ENCODE measurements at regions not wholly inside any gene's neighbourhood (a gene's known extent, or its start where the extent isn't known, plus 50 kb on each side); places are given as distances from the start of the nearest gene placed in this dataset.

- TF ChIP-seq TCF12 (IDR thresholded peaks at IDR 0.05; ENCODE audit: low read depth, low read length) (no peak), EZH2 (IDR thresholded peaks at IDR 0.05; ENCODE audit: low read depth, low read length, severe bottlenecking) (no peak), POLR2A (IDR thresholded peaks at IDR 0.05; ENCODE audit: control extremely low read depth in 1 of 2, low read depth in 2 of 2, low read length in 2 of 2) (no peak), SUZ12 (IDR thresholded peaks at IDR 0.05; ENCODE audit: low read length) (no peak), RXRA (IDR thresholded peaks at IDR 0.05; ENCODE audit: insufficient read depth, low read depth, low read length) (no peak), E2F6 (IDR thresholded peaks at IDR 0.05) (no peak), CREB1 (IDR thresholded peaks at IDR 0.05) (no peak), RAD21 (IDR thresholded peaks at IDR 0.05 in 1 of 2, conservative IDR thresholded peaks at IDR 0.05 in 1 of 2; ENCODE audit: low read depth in 2 of 2, low read length in 2 of 2) (no peak), TEAD4 (IDR thresholded peaks at IDR 0.05; ENCODE audit: low read depth, low read length) (no peak), BACH1 (IDR thresholded peaks at IDR 0.05; ENCODE audit: low read length) (no peak), JUN (IDR thresholded peaks at IDR 0.05; ENCODE audit: low read depth, low read length) (no peak)
- TF ChIP-seq, protein P1, sequence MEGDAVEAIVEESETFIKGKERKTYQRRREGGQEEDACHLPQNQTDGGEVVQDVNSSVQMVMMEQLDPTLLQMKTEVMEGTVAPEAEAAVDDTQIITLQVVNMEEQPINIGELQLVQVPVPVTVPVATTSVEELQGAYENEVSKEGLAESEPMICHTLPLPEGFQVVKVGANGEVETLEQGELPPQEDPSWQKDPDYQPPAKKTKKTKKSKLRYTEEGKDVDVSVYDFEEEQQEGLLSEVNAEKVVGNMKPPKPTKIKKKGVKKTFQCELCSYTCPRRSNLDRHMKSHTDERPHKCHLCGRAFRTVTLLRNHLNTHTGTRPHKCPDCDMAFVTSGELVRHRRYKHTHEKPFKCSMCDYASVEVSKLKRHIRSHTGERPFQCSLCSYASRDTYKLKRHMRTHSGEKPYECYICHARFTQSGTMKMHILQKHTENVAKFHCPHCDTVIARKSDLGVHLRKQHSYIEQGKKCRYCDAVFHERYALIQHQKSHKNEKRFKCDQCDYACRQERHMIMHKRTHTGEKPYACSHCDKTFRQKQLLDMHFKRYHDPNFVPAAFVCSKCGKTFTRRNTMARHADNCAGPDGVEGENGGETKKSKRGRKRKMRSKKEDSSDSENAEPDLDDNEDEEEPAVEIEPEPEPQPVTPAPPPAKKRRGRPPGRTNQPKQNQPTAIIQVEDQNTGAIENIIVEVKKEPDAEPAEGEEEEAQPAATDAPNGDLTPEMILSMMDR (IDR thresholded peaks at IDR 0.05; ENCODE audit: control extremely low read depth in 1 of 3, insufficient read depth in 1 of 3, low read depth in 1 of 3, low read length in 3 of 3): no peak
- TF ChIP-seq, protein P2, sequence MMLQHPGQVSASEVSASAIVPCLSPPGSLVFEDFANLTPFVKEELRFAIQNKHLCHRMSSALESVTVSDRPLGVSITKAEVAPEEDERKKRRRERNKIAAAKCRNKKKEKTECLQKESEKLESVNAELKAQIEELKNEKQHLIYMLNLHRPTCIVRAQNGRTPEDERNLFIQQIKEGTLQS (IDR thresholded peaks at IDR 0.05; ENCODE audit: insufficient read depth, low read depth, low read length): no peak
Observed at GRCh38 chr2:39852831-39853230, 73.8 kb upstream of the THUMPD2 start.

Data from H1 (cell line).